ENCODE measurements at regions not wholly inside any gene's neighbourhood (a gene's known extent, or its start where the extent isn't known, plus 50 kb on each side); places are given as distances from the start of the nearest gene placed in this dataset.

- no peaks in the 10 kb centered on the region for H3K27me3 ChIP-seq (replicated peaks; ENCODE audit: insufficient read depth, low read depth, low read length, poor library complexity)
- no peak overlapping the region for H3K4me3 ChIP-seq (ENCODE audit: low read depth, low read length, poor library complexity, severe bottlenecking)
- H3K9me3 ChIP-seq (ENCODE audit: low read depth, low read length, poor library complexity, severe bottlenecking), result no peaks in the 10 kb centered on the region
- CTCF ChIA-PET, result no interaction called here
- no peak for TF ChIP-seq EZH2 (IDR thresholded peaks at IDR 0.05; ENCODE audit: borderline replicate concordance, low read depth, low read length, poor library complexity, severe bottlenecking)
- no peak for TF ChIP-seq CTCF (conservative IDR thresholded peaks at IDR 0.05; ENCODE audit: low read depth, low read length)
- H3K4me1 ChIP-seq (ENCODE audit: insufficient read depth, low read length, poor library complexity, severe bottlenecking), result no peaks in the 10 kb centered on the region
- POLR2A ChIA-PET (ENCODE audit: low non-redundant PET), result no interaction called here
- intact Hi-C loops (cut with micrococcal nuclease; ENCODE audit: unreplicated experiment), result no loop called here
- no peak for DNase-seq (ENCODE audit: low spot score)
- no peaks in the 10 kb centered on the region for H3K36me3 ChIP-seq (ENCODE audit: insufficient read depth, low read length, poor library complexity, severe bottlenecking)
- BruUV-seq (replicated peaks), result no TSS peak
- H3K27ac ChIP-seq (ENCODE audit: low read depth, low read length, poor library complexity, severe bottlenecking), result no peak overlapping the region
Measured at GRCh38 chr1:105000793-105001192, 1251.1 kb downstream of the AMY1C start.

GRCh38 chr1:105004515-105004914 is 1254.8 kb downstream of the AMY1C start:
- BruUV-seq (replicated peaks), result no TSS peak
- intact Hi-C loops (cut with micrococcal nuclease; ENCODE audit: unreplicated experiment), result no loop called here
- H3K27ac ChIP-seq (ENCODE audit: low read depth, low read length, poor library complexity, severe bottlenecking), result no peak overlapping the region
- POLR2A ChIA-PET (ENCODE audit: low non-redundant PET), result no interaction called here
- CTCF ChIA-PET, result no interaction called here
- no peak for DNase-seq (ENCODE audit: low spot score)
- TF ChIP-seq CTCF (conservative IDR thresholded peaks at IDR 0.05; ENCODE audit: low read depth, low read length), result no peak
- TF ChIP-seq EZH2 (IDR thresholded peaks at IDR 0.05; ENCODE audit: borderline replicate concordance, low read depth, low read length, poor library complexity, severe bottlenecking), result no peak
- H3K27me3 ChIP-seq (replicated peaks; ENCODE audit: insufficient read depth, low read depth, low read length, poor library complexity), result no peaks in the 10 kb centered on the region
- H3K4me1 ChIP-seq (ENCODE audit: insufficient read depth, low read length, poor library complexity, severe bottlenecking), result no peaks in the 10 kb centered on the region
- no peaks in the 10 kb centered on the region for H3K9me3 ChIP-seq (ENCODE audit: low read depth, low read length, poor library complexity, severe bottlenecking)
- H3K4me3 ChIP-seq (ENCODE audit: low read depth, low read length, poor library complexity, severe bottlenecking), result no peak overlapping the region
- H3K36me3 ChIP-seq (ENCODE audit: insufficient read depth, low read length, poor library complexity, severe bottlenecking), result no peaks in the 10 kb centered on the region

GRCh38 chr1:105005594-105006195 is 1256.0 kb downstream of the AMY1C start:
- H3K36me3 ChIP-seq (ENCODE audit: insufficient read depth, low read length, poor library complexity, severe bottlenecking), result no peaks in the 10 kb centered on the region
- H3K27ac ChIP-seq (ENCODE audit: low read depth, low read length, poor library complexity, severe bottlenecking), result no peak overlapping the region
- no peak overlapping the region for H3K4me3 ChIP-seq (ENCODE audit: low read depth, low read length, poor library complexity, severe bottlenecking)
- ChIA-PET POLR2A (ENCODE audit: low non-redundant PET) (no interaction called here), CTCF (no interaction called here)
- TF ChIP-seq CTCF (conservative IDR thresholded peaks at IDR 0.05; ENCODE audit: low read depth, low read length), result no peak
- TF ChIP-seq EZH2 (IDR thresholded peaks at IDR 0.05; ENCODE audit: borderline replicate concordance, low read depth, low read length, poor library complexity, severe bottlenecking), result no peak
- no peak for DNase-seq (ENCODE audit: low spot score)
- H3K9me3 ChIP-seq (ENCODE audit: low read depth, low read length, poor library complexity, severe bottlenecking), result no peaks in the 10 kb centered on the region
- no TSS peak for BruUV-seq (replicated peaks)
- H3K27me3 ChIP-seq (replicated peaks; ENCODE audit: insufficient read depth, low read depth, low read length, poor library complexity), result no peaks in the 10 kb centered on the region
- no peaks in the 10 kb centered on the region for H3K4me1 ChIP-seq (ENCODE audit: insufficient read depth, low read length, poor library complexity, severe bottlenecking)
- intact Hi-C loops (cut with micrococcal nuclease; ENCODE audit: unreplicated experiment), result no loop called here

Data from A673 (cell line).